GM19463 (cell line): ENCODE measurements at regions not wholly inside any gene's neighbourhood (a gene's known extent, or its start where the extent isn't known, plus 50 kb on each side); places are given as distances from the start of the nearest gene placed in this dataset.

Experiments used
- ATAC-seq: cut with Tn5 transposase; IDR thresholded peaks from one replicate; pipeline ENCODE4 v1.9.1; 2021; ENCODE audit warnings: mild to moderate bottlenecking, moderate library complexity; ENCODE audit not compliant: unreplicated experiment

- ATAC-seq, result no peak
Observed at GRCh38 chr21:34192646-34193285, 119.4 kb downstream of the MRPS6 start.

GRCh38 chr21:34195335-34195734, 122.0 kb downstream of the MRPS6 start:
- no peak for ATAC-seq

GRCh38 chr21:34196996-34197395, 123.6 kb downstream of the MRPS6 start:
- no peak for ATAC-seq

- ATAC-seq, result no peak
Observed at GRCh38 chr21:34197561-34197960, 124.2 kb downstream of the MRPS6 start.

- ATAC-seq, result no peak
Observed at GRCh38 chr21:34198231-34199120, 125.1 kb downstream of the MRPS6 start.

- ATAC-seq, result no peak
Observed at GRCh38 chr21:34199121-34199910, 125.9 kb downstream of the MRPS6 start.

- ATAC-seq, result no peak
Observed at GRCh38 chr21:34200288-34200905, 127.0 kb downstream of the MRPS6 start.

- no peak for ATAC-seq
Observed at GRCh38 chr21:34201001-34201400, 127.6 kb downstream of the MRPS6 start.

GRCh38 chr21:34201481-34201858, 128.1 kb downstream of the MRPS6 start:
- no peak for ATAC-seq

- ATAC-seq, result no peak
Observed at GRCh38 chr21:34202553-34203372, 129.4 kb downstream of the MRPS6 start.

- ATAC-seq, result no peak
Observed at GRCh38 chr21:34203851-34204420, 130.6 kb downstream of the MRPS6 start.

- ATAC-seq, result no peak
Observed at GRCh38 chr21:34204481-34205439, 131.4 kb downstream of the MRPS6 start.

GRCh38 chr21:34205811-34206571, 132.6 kb downstream of the MRPS6 start:
- peak; percentile 67 for ATAC-seq

GRCh38 chr21:34213959-34214358, 140.6 kb downstream of the MRPS6 start:
- no peak for ATAC-seq

- no peak for ATAC-seq
Observed at GRCh38 chr21:34215501-34215900, 142.1 kb downstream of the MRPS6 start.

GRCh38 chr21:34215911-34216717, 142.7 kb downstream of the MRPS6 start:
- no peak for ATAC-seq

GRCh38 chr21:34216718-34217032, 143.3 kb downstream of the MRPS6 start:
- ATAC-seq, result no peak
